Psoas muscle (tissue), 7 donors: ENCODE measurements at regions not wholly inside any gene's neighbourhood (a gene's known extent, or its start where the extent isn't known, plus 50 kb on each side); places are given as distances from the start of the nearest gene placed in this dataset.
"Not testable (repeated sequence)": the region's sequence is repeated elsewhere in the genome, so short reads cannot be mapped to it uniquely, and the experiment has no call there.

Experiments
- ATAC-seq, 4 donors: fragments of 200-7000 bp; cut with Tn5 transposase; one replicate each; pipeline ENCODE4 v1.9.1; 2020; ENCODE audit warnings: moderate library complexity in 3 of 4, mild to moderate bottlenecking in 2 of 4
- DNase-seq, 2 donors: peaks; one replicate each; pipeline ENCODE4 v3.0.0-alpha.2; 2020
- H3K27ac ChIP-seq: fragments of 200-600 bp; one replicate; pipeline ENCODE4 v1.8.0; 2022
- H3K27me3 ChIP-seq, 3 donors: fragments of 200-600 bp in 1 of 3; one replicate each; pipeline versions ENCODE4 v1.6.1 to v1.8.0; 2013 to 2022; ENCODE audit warnings: low read length in 2 of 3, mild to moderate bottlenecking in 2 of 3, moderate library complexity in 1 of 3; ENCODE audit not compliant: insufficient read depth in 3 of 3
- H3K36me3 ChIP-seq, 2 donors: fragments of 200-600 bp in 1 of 2; one replicate each; pipeline versions ENCODE4 v1.6.1 to v1.8.0; 2013 to 2022; ENCODE audit warnings: low read depth in 1 of 2, mild to moderate bottlenecking in 1 of 2, moderate library complexity in 1 of 2; ENCODE audit not compliant: insufficient read depth in 1 of 2
- H3K4me1 ChIP-seq: fragments of 200-600 bp; one replicate; pipeline ENCODE4 v1.8.0; 2022
- H3K4me3 ChIP-seq: fragments of 200-600 bp; one replicate; pipeline ENCODE4 v1.8.0; 2022; ENCODE audit warnings: mild to moderate bottlenecking
- H3K9me3 ChIP-seq: fragments of 200-600 bp; one replicate; pipeline ENCODE4 v1.8.0; 2022
- WGBS, 3 donors: extraction: QIAGEN DNeasy Blood & Tissue Kit; methylation state at CpG; one replicate each; pipeline versions ENCODE4 v1.1.6 to v1.1.7; 2013; 5-methylcytosine and 5-hydroxymethylcytosine counted together
- intact Hi-C, 2 donors: fragments of 100-400 bp; cut with DNase I; formaldehyde crosslinking; loops; one replicate each; pipeline versions ENCODE4 v1.11.0 to v1.14.2; 2022
- TF ChIP-seq, protein P1 (sequence below): fragments of 200-600 bp; IDR thresholded peaks from one replicate; pipeline ENCODE4 v1.8.0; 2022; ENCODE audit warnings: antibody characterized with exemption
- donor health status: healthy with polysubstance abuse.
- donor health status: DM: no; HTN: no; CAD: no; lungs with moderate emphysema.
- donor health status: Bipolar disorder and iron deficiency.
- donor health status: healthy.
- donor health status: DM: yes; HTN: yes; CAD: no.
- donor health status: DM: no; HTN: no; CAD: no.
- donor health status: DM: yes; HTN: yes; CAD: no.

GRCh38 chr1:232570007-232570406 lies 59.9 kb downstream of the SIPA1L2 start:
- ATAC-seq, result no peak
- peaks cover 16% of the 10 kb centered on the region for H3K4me1 ChIP-seq
- intact Hi-C loops, result no loop called here

DNA sequence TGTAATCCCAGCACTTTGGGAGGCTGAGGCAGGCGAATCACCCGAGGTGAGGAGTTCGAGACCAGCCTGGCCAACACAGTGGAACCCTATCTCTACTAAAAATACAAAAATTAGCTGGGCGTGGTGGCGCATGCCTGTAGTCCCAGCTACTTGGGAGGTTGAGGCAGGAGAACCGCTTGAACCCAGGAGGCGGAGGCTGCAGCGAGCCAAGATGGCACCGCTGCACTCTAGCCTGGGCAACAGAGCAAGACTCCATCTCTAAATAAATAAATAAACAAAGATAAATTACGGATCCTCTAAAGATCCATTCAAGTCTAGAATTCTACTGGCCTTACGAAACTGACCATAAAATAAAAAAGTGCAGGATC lies 60.4 kb downstream of the SIPA1L2 start:
- peaks cover 16% of the 10 kb centered on the region for H3K4me1 ChIP-seq
- not testable (repeated sequence) for ATAC-seq, H3K9me3 ChIP-seq, DNase-seq, H3K27ac ChIP-seq, H3K4me3 ChIP-seq, H3K36me3 ChIP-seq, H3K27me3 ChIP-seq
- intact Hi-C loops, result loop anchor here in 1 of 2 donors (10.0 kb wide), 1 partner anchor 145 kb away; no protein-coding TSS in a partner anchor
- WGBS, 3 donors, result 92 to 96% (median 96%) methylated on average over 11 of the region's 11 CpGs

More at GRCh38 chr1:232570007-232570406, 59.9 kb downstream of the SIPA1L2 start:
- H3K9me3 ChIP-seq, result no peaks in the 10 kb centered on the region
- H3K4me3 ChIP-seq, result no peak overlapping the region
- H3K27me3 ChIP-seq, result no peaks in the 10 kb centered on the region
- 31 to 47% (median 38%) methylated on average over 5 of the region's 5 CpGs for WGBS, 3 donors
- H3K36me3 ChIP-seq, result no peaks in the 10 kb centered on the region
- no peak for DNase-seq
- TF ChIP-seq, protein P1, sequence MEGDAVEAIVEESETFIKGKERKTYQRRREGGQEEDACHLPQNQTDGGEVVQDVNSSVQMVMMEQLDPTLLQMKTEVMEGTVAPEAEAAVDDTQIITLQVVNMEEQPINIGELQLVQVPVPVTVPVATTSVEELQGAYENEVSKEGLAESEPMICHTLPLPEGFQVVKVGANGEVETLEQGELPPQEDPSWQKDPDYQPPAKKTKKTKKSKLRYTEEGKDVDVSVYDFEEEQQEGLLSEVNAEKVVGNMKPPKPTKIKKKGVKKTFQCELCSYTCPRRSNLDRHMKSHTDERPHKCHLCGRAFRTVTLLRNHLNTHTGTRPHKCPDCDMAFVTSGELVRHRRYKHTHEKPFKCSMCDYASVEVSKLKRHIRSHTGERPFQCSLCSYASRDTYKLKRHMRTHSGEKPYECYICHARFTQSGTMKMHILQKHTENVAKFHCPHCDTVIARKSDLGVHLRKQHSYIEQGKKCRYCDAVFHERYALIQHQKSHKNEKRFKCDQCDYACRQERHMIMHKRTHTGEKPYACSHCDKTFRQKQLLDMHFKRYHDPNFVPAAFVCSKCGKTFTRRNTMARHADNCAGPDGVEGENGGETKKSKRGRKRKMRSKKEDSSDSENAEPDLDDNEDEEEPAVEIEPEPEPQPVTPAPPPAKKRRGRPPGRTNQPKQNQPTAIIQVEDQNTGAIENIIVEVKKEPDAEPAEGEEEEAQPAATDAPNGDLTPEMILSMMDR, result no peak
- no peak overlapping the region for H3K27ac ChIP-seq

- intact Hi-C loops, result loop anchor here in 1 of 2 donors (10.0 kb wide), 1 partner anchor 144 kb away; no protein-coding TSS in a partner anchor
- TF ChIP-seq, protein P1, result no peak
- Histone ChIP-seq H3K4me1 (peaks cover 16% of the 10 kb centered on the region), H3K36me3 (no peaks in the 10 kb centered on the region), H3K27ac (no peak overlapping the region), H3K4me3 (no peak overlapping the region), H3K27me3 (no peaks in the 10 kb centered on the region), H3K9me3 (no peaks in the 10 kb centered on the region)
- DNase-seq (no peak), ATAC-seq (no peak)
- WGBS, 3 donors, result 82 to 90% (median 82%) methylated on average over 9 of the region's 9 CpGs
Measured at GRCh38 chr1:232568906-232569553, 60.9 kb downstream of the SIPA1L2 start.

DNA sequence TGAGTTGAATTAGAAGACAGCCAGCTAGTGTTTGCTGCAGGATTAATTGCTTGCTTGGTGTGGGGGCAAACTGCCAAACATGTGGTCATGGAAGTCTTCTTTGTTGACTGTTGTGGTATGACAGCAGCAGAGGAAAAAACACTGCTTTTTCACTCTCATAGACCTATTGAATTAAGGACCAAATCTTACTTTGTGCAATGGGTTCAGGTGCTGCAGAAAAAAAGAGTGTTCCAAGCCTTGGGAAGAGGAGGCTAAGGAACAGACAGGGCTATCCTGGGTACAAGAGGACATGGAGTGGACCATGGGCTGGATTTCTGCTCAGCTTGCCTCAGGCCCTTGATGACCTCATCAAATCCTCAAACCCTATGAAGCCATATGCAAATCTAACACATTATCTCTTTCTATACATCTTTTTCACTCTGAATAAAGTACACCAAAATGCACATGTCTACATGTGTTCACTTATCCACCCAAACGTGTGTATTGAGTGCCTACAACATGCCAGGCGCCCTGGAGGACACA lies 61.5 kb downstream of the SIPA1L2 start:
- no peak for ATAC-seq
- intact Hi-C loops, result loop anchor here in 1 of 2 donors (10.0 kb wide), 1 partner anchor 144 kb away; no protein-coding TSS in a partner anchor
- H3K27me3 ChIP-seq, result no peaks in the 10 kb centered on the region
- H3K9me3 ChIP-seq, result no peaks in the 10 kb centered on the region
- TF ChIP-seq, protein P1, result no peak
- no peaks in the 10 kb centered on the region for H3K36me3 ChIP-seq
- WGBS, 3 donors, result 89 to 93% (median 93%) methylated on average over 2 of the region's 2 CpGs
- no peak for DNase-seq
- H3K4me3 ChIP-seq, result no peak overlapping the region
- H3K4me1 ChIP-seq, result peaks cover 18% of the 10 kb centered on the region
- H3K27ac ChIP-seq, result no peak overlapping the region

DNA sequence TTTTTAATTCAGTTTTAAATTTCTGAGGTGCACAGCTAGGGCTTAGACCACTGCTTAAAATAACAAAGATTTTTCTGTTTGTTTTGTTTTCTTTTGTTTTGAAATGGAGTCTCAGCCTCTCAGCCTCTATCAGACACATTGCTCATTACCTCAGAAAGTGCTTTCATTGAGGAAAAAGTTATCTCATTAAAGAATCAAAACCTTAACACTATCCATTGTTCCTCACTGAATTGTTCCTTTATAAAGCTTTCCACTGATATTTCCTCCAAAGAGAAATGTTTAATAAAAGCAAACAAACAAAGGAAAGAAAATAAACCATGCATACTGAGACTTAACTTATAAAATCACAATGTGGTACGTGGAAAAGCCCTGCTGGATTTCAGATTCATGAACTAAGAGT lies 63.8 kb downstream of the SIPA1L2 start:
- Histone ChIP-seq H3K36me3 (no peaks in the 10 kb centered on the region), H3K27me3 (no peaks in the 10 kb centered on the region), H3K4me3 (no peak overlapping the region), H3K27ac (no peak overlapping the region), H3K9me3 (no peaks in the 10 kb centered on the region), H3K4me1 (peaks cover 26% of the 10 kb centered on the region)
- TF ChIP-seq, protein P1, result no peak
- 78 to 80% (median 78%) methylated on average over 1 of the region's 1 CpG for WGBS, 3 donors
- intact Hi-C loops, result loop anchor here in 1 of 2 donors (10.0 kb wide), 1 partner anchor 141 kb away; no protein-coding TSS in a partner anchor
- ATAC-seq, result no peak
- DNase-seq, result no peak
